ENCODE measurements at regions not wholly inside any gene's neighbourhood (a gene's known extent, or its start where the extent isn't known, plus 50 kb on each side); places are given as distances from the start of the nearest gene placed in this dataset.

- WGBS, 2 donors (ENCODE audit: low coverage in 1 of 2), result 76 to 79% methylated on average over 2 of the region's 2 CpGs
- ATAC-seq, result no peak
- Histone ChIP-seq H3K27me3 (no peaks in the 10 kb centered on the region), H3K9me3 (no peaks in the 10 kb centered on the region), H3K27ac (no peak overlapping the region), H3K36me3 (no peaks in the 10 kb centered on the region), H3K4me1 (no peaks in the 10 kb centered on the region), H3K4me3 (no peak overlapping the region)
- TF ChIP-seq EP300 (IDR thresholded peaks at IDR 0.05), result no peak
- TF ChIP-seq, protein P1, sequence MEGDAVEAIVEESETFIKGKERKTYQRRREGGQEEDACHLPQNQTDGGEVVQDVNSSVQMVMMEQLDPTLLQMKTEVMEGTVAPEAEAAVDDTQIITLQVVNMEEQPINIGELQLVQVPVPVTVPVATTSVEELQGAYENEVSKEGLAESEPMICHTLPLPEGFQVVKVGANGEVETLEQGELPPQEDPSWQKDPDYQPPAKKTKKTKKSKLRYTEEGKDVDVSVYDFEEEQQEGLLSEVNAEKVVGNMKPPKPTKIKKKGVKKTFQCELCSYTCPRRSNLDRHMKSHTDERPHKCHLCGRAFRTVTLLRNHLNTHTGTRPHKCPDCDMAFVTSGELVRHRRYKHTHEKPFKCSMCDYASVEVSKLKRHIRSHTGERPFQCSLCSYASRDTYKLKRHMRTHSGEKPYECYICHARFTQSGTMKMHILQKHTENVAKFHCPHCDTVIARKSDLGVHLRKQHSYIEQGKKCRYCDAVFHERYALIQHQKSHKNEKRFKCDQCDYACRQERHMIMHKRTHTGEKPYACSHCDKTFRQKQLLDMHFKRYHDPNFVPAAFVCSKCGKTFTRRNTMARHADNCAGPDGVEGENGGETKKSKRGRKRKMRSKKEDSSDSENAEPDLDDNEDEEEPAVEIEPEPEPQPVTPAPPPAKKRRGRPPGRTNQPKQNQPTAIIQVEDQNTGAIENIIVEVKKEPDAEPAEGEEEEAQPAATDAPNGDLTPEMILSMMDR (IDR thresholded peaks at IDR 0.05), result no peak
Measured at GRCh38 chr7:24403557-24403956, 119.6 kb downstream of the NPY start.

GRCh38 chr7:24404315-24404714 lies 120.3 kb downstream of the NPY start:
- TF ChIP-seq, protein P1 (IDR thresholded peaks at IDR 0.05), result no peak
- H3K36me3 ChIP-seq, result no peaks in the 10 kb centered on the region
- no peaks in the 10 kb centered on the region for H3K9me3 ChIP-seq
- H3K27ac ChIP-seq, result no peak overlapping the region
- no peaks in the 10 kb centered on the region for H3K27me3 ChIP-seq
- no peaks in the 10 kb centered on the region for H3K4me1 ChIP-seq
- no peak for ATAC-seq
- H3K4me3 ChIP-seq, result no peak overlapping the region
- WGBS, 2 donors (ENCODE audit: low coverage in 1 of 2), result 60 to 91% methylated on average over 2 to 5 of the region's 6 CpGs

GRCh38 chr7:24405002-24405401 lies 121.0 kb downstream of the NPY start:
- H3K27me3 ChIP-seq, result no peaks in the 10 kb centered on the region
- no peak for ATAC-seq
- TF ChIP-seq, protein P1 (IDR thresholded peaks at IDR 0.05), result no peak
- no peak for TF ChIP-seq EP300 (IDR thresholded peaks at IDR 0.05)
- TF ChIP-seq POLR2A (IDR thresholded peaks at IDR 0.05), result no peak
- TF ChIP-seq POLR2AphosphoS5 (IDR thresholded peaks at IDR 0.05), result no peak
- no peaks in the 10 kb centered on the region for H3K36me3 ChIP-seq
- no peak overlapping the region for H3K4me3 ChIP-seq
- H3K9me3 ChIP-seq, result no peaks in the 10 kb centered on the region
- no peak overlapping the region for H3K27ac ChIP-seq
- no peaks in the 10 kb centered on the region for H3K4me1 ChIP-seq

DNA sequence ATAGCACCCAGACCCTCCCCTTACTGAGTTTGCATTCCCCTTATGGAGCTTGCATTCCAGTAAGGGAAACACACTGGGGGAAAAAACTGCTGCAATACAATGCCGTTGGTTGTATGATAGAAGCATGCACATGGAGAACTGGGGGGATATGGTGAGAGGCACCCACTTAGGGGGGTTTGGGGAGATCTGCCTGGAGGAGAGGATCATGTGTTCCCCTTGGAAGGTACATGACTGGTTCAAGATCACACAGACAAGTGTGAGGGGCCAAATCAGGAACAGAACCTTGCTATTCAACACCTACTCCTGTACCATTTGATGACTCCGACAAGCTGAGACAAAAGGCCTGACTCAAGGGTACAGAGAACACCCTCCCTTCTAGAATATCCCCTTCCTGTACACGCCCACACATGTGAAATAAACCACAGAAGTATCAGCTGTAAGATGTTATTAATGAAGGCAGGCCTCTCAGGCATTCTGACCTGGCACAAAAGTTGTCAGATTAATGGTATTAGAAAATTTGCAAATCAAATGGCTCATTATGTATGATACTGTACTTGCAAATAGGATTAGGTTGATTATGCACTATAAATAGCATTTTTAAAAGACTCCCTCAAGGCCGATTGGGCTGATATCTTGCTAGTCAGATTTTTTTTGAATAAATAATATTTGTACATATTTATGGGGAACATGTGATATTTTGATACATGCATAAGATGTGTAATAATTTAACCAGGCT lies 122.2 kb downstream of the NPY start:
- no peaks in the 10 kb centered on the region for H3K9me3 ChIP-seq
- no peak overlapping the region for H3K27ac ChIP-seq
- 60 to 74% methylated on average over 4 of the region's 4 CpGs for WGBS, 2 donors (ENCODE audit: low coverage in 1 of 2)
- H3K4me1 ChIP-seq, result no peaks in the 10 kb centered on the region
- no peaks in the 10 kb centered on the region for H3K36me3 ChIP-seq
- H3K4me3 ChIP-seq, result no peak overlapping the region
- H3K27me3 ChIP-seq, result no peaks in the 10 kb centered on the region
- TF ChIP-seq, protein P1 (IDR thresholded peaks at IDR 0.05), result no peak
- TF ChIP-seq POLR2A (IDR thresholded peaks at IDR 0.05), result no peak
- no peak for TF ChIP-seq POLR2AphosphoS5 (IDR thresholded peaks at IDR 0.05)
- no peak for TF ChIP-seq EP300 (IDR thresholded peaks at IDR 0.05)
- no peak for ATAC-seq

DNA sequence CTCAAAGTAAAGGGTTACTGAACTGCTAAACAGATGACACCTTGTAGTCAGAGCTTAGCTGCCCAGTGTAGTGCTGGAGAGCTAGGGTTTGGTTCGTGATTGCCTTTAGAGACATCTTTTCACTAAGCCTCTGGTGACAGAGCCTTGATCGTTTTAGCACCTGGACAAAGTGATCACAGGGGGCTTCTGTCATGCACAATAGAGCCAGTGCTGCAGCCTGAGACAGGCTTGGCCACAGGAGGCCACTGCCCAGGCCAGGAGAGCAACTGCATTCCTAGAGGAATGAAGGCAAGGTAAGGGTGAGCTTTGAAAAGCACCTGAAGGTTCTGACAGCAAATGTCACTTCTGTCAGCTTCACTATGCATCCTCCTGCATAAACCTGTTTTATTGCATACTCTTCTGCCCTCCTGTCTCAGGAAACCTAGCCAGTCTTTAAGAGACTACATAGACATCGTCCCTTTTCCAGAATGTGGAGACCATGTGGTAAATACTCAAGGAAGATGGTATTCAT lies 122.9 kb downstream of the NPY start:
- H3K4me1 ChIP-seq, result no peaks in the 10 kb centered on the region
- no peaks in the 10 kb centered on the region for H3K27me3 ChIP-seq
- H3K27ac ChIP-seq, result no peak overlapping the region
- no peak for TF ChIP-seq POLR2AphosphoS5 (IDR thresholded peaks at IDR 0.05)
- no peak for TF ChIP-seq EP300 (IDR thresholded peaks at IDR 0.05)
- no peak for TF ChIP-seq POLR2A (IDR thresholded peaks at IDR 0.05)
- TF ChIP-seq, protein P1 (IDR thresholded peaks at IDR 0.05), result no peak
- H3K36me3 ChIP-seq, result no peaks in the 10 kb centered on the region
- no peak for ATAC-seq
- no peaks in the 10 kb centered on the region for H3K9me3 ChIP-seq
- 51 to 57% methylated on average over 3 of the region's 3 CpGs for WGBS, 2 donors (ENCODE audit: low coverage in 1 of 2)
- H3K4me3 ChIP-seq, result no peak overlapping the region

All from gastroesophageal sphincter (tissue), 4 donors.